GM19463 (cell line): ENCODE measurements at regions not wholly inside any gene's neighbourhood (a gene's known extent, or its start where the extent isn't known, plus 50 kb on each side); places are given as distances from the start of the nearest gene placed in this dataset.

ENCODE experiments used
- ATAC-seq: cut with Tn5 transposase; IDR thresholded peaks from one replicate; pipeline ENCODE4 v1.9.1; 2021; ENCODE audit warnings: mild to moderate bottlenecking, moderate library complexity; ENCODE audit not compliant: unreplicated experiment

- no peak for ATAC-seq
These were observed 57.6 kb upstream of the MTAP start for GRCh38 chr9:21744841-21745240.

- no peak for ATAC-seq
These were observed 55.9 kb upstream of the MTAP start for GRCh38 chr9:21746550-21746949.

GRCh38 chr9:21747175-21747574 lies 55.3 kb upstream of the MTAP start:
- ATAC-seq = no peak

GRCh38 chr9:21750021-21750735 lies 52.3 kb upstream of the MTAP start:
- no peak for ATAC-seq

- no peak for ATAC-seq
These were observed 50.4 kb upstream of the MTAP start for GRCh38 chr9:21751998-21752397.
